Immature natural killer cell (primary cell): ENCODE measurements at regions not wholly inside any gene's neighbourhood (a gene's known extent, or its start where the extent isn't known, plus 50 kb on each side); places are given as distances from the start of the nearest gene placed in this dataset.
"Not testable (repeated sequence)": the region's sequence is repeated elsewhere in the genome, so short reads cannot be mapped to it uniquely, and the experiment has no call there.

Experiments used
- DNase-seq, 3 donors: peaks; one replicate each; pipeline ENCODE4 v3.0.0; 2022; ENCODE audit warnings: mixed read lengths in 1 of 3
- H3K27ac Mint-ChIP-seq, 6 donors: one replicate each; pipeline ENCODE4 v1.8.0; 2020; ENCODE audit warnings: mixed read lengths in 6 of 6, mild to moderate bottlenecking in 5 of 6, inconsistent platforms in 4 of 6, moderate library complexity in 3 of 6
- H3K27me3 Mint-ChIP-seq, 3 donors: one replicate each; pipeline ENCODE4 v1.8.0; 2020 to 2021; ENCODE audit warnings: low read depth in 3 of 3, mild to moderate bottlenecking in 3 of 3, mixed read lengths in 3 of 3, moderate library complexity in 3 of 3, inconsistent platforms in 1 of 3
- H3K36me3 Mint-ChIP-seq, 3 donors: one replicate each; pipeline ENCODE4 v1.8.0; 2020; ENCODE audit warnings: mixed read lengths in 3 of 3, inconsistent platforms in 2 of 3, mild to moderate bottlenecking in 2 of 3
- H3K4me1 Mint-ChIP-seq, 2 donors: one replicate each; pipeline ENCODE4 v1.8.0; 2020; ENCODE audit warnings: inconsistent platforms in 2 of 2, mild to moderate bottlenecking in 2 of 2, mixed read lengths in 2 of 2, moderate library complexity in 1 of 2
- H3K4me3 Mint-ChIP-seq, 5 donors: one replicate each; pipeline ENCODE4 v1.8.0; 2020; ENCODE audit warnings: mild to moderate bottlenecking in 5 of 5, mixed read lengths in 5 of 5, inconsistent platforms in 3 of 5, moderate library complexity in 3 of 5
- H3K9me3 Mint-ChIP-seq, 6 donors: one replicate each; pipeline ENCODE4 v1.8.0; 2020; ENCODE audit warnings: mild to moderate bottlenecking in 6 of 6, mixed read lengths in 6 of 6, inconsistent platforms in 4 of 6, moderate library complexity in 3 of 6

- peaks cover 7 to 18% (median 11%) of the 10 kb centered on the region in 6 donors for H3K9me3 Mint-ChIP-seq
- peak overlapping the region in 1 of 6 donors; percentile 3 for H3K27ac Mint-ChIP-seq
- no peak for DNase-seq
- no peak overlapping the region for H3K4me3 Mint-ChIP-seq
- peaks cover 0 to 18% (median 4%) of the 10 kb centered on the region in 3 donors for H3K36me3 Mint-ChIP-seq
- H3K4me1 Mint-ChIP-seq, result peaks cover 6 to 9% of the 10 kb centered on the region in 2 donors
- peaks cover 0 to 12% (median 0%) of the 10 kb centered on the region in 3 donors for H3K27me3 Mint-ChIP-seq
Observed at GRCh38 chr6:25155211-25155610, 124.0 kb upstream of the CARMIL1 start.

- H3K4me1 Mint-ChIP-seq, result peaks cover 6 to 9% of the 10 kb centered on the region in 2 donors
- peaks cover 0 to 12% (median 0%) of the 10 kb centered on the region in 3 donors for H3K27me3 Mint-ChIP-seq
- H3K9me3 Mint-ChIP-seq, result peaks cover 7 to 19% (median 11%) of the 10 kb centered on the region in 6 donors
- no peak for DNase-seq
- no peak overlapping the region for H3K4me3 Mint-ChIP-seq
- no peak overlapping the region for H3K27ac Mint-ChIP-seq
- peaks cover 0 to 22% (median 6%) of the 10 kb centered on the region in 3 donors for H3K36me3 Mint-ChIP-seq
Observed at GRCh38 chr6:25156123-25156522, 123.1 kb upstream of the CARMIL1 start.

- Mint-ChIP-seq H3K4me1 (peaks cover 6 to 9% of the 10 kb centered on the region in 2 donors), H3K36me3 (peaks cover 0 to 23% (median 7%) of the 10 kb centered on the region in 3 donors)
Observed at GRCh38 chr6:25157183-25157582, 122.0 kb upstream of the CARMIL1 start.

GRCh38 chr6:25157842-25158241 lies 121.3 kb upstream of the CARMIL1 start:
- Mint-ChIP-seq H3K4me3 (no peak overlapping the region), H3K27ac (no peak overlapping the region), H3K27me3 (peaks cover 0 to 12% (median 0%) of the 10 kb centered on the region in 3 donors), H3K9me3 (peaks cover 7 to 19% (median 11%) of the 10 kb centered on the region in 6 donors), H3K36me3 (peaks cover 0 to 23% (median 7%) of the 10 kb centered on the region in 3 donors), H3K4me1 (peaks cover 6 to 9% of the 10 kb centered on the region in 2 donors)
- no peak for DNase-seq

More at GRCh38 chr6:25157183-25157582, 122.0 kb upstream of the CARMIL1 start:
- no peak for DNase-seq
- Mint-ChIP-seq H3K4me3 (no peak overlapping the region), H3K27me3 (peaks cover 0 to 12% (median 0%) of the 10 kb centered on the region in 3 donors), H3K9me3 (peaks cover 7 to 19% (median 11%) of the 10 kb centered on the region in 6 donors), H3K27ac (no peak overlapping the region)

GRCh38 chr6:25160134-25160533 lies 119.0 kb upstream of the CARMIL1 start:
- Mint-ChIP-seq H3K27me3 (peaks cover 0 to 12% (median 3%) of the 10 kb centered on the region in 3 donors), H3K9me3 (peaks cover 7 to 19% (median 12%) of the 10 kb centered on the region in 6 donors), H3K36me3 (peaks cover 0 to 23% (median 7%) of the 10 kb centered on the region in 3 donors)
- H3K4me1 Mint-ChIP-seq, DNase-seq, H3K27ac Mint-ChIP-seq, H3K4me3 Mint-ChIP-seq: not testable (repeated sequence)

GRCh38 chr6:25165177-25165576 lies 114.0 kb upstream of the CARMIL1 start:
- Mint-ChIP-seq H3K9me3 (peaks cover 0 to 3% (median under 1%) of the 10 kb centered on the region in 6 donors), H3K4me3 (no peak overlapping the region), H3K36me3 (peaks cover 0 to 6% (median 4%) of the 10 kb centered on the region in 3 donors), H3K27ac (no peak overlapping the region), H3K27me3 (peaks cover 0 to 6% (median 3%) of the 10 kb centered on the region in 3 donors), H3K4me1 (no peaks in the 10 kb centered on the region)
- no peak for DNase-seq

GRCh38 chr6:25165800-25166199 lies 113.4 kb upstream of the CARMIL1 start:
- peaks cover 0 to 3% (median 0%) of the 10 kb centered on the region in 6 donors for H3K9me3 Mint-ChIP-seq
- H3K27ac Mint-ChIP-seq, result no peak overlapping the region
- no peaks in the 10 kb centered on the region for H3K4me1 Mint-ChIP-seq
- H3K36me3 Mint-ChIP-seq, result peaks cover 0 to 4% (median 3%) of the 10 kb centered on the region in 3 donors
- H3K27me3 Mint-ChIP-seq, result peaks cover 0 to 6% (median 3%) of the 10 kb centered on the region in 3 donors
- no peak overlapping the region for H3K4me3 Mint-ChIP-seq
- no peak for DNase-seq

GRCh38 chr6:25166955-25167748 lies 112.0 kb upstream of the CARMIL1 start:
- H3K4me1 Mint-ChIP-seq, result no peaks in the 10 kb centered on the region
- H3K4me3 Mint-ChIP-seq, result no peak overlapping the region
- no peaks in the 10 kb centered on the region for H3K36me3 Mint-ChIP-seq
- DNase-seq, result no peak
- peaks cover 0 to 3% (median 0%) of the 10 kb centered on the region in 6 donors for H3K9me3 Mint-ChIP-seq
- H3K27ac Mint-ChIP-seq, result no peak overlapping the region
- H3K27me3 Mint-ChIP-seq, result peaks cover 0 to 6% (median 3%) of the 10 kb centered on the region in 3 donors

- Mint-ChIP-seq H3K9me3 (peaks cover 0 to 3% (median 0%) of the 10 kb centered on the region in 6 donors), H3K4me3 (no peak overlapping the region), H3K27ac (no peak overlapping the region), H3K36me3 (no peaks in the 10 kb centered on the region), H3K27me3 (peaks cover 0 to 6% (median 3%) of the 10 kb centered on the region in 3 donors), H3K4me1 (peaks cover 0 to 3% of the 10 kb centered on the region in 2 donors)
- no peak for DNase-seq
Observed at GRCh38 chr6:25167961-25168360, 111.2 kb upstream of the CARMIL1 start.

GRCh38 chr6:25168637-25169036 lies 110.5 kb upstream of the CARMIL1 start:
- Mint-ChIP-seq H3K27ac (no peak overlapping the region), H3K4me1 (peaks cover 0 to 3% of the 10 kb centered on the region in 2 donors), H3K36me3 (no peaks in the 10 kb centered on the region)

GRCh38 chr6:25169553-25169952 lies 109.6 kb upstream of the CARMIL1 start:
- no peaks in the 10 kb centered on the region for H3K36me3 Mint-ChIP-seq
- H3K27me3 Mint-ChIP-seq, result peaks cover 0 to 5% (median 3%) of the 10 kb centered on the region in 3 donors
- H3K4me3 Mint-ChIP-seq, result no peak overlapping the region
- H3K9me3 Mint-ChIP-seq, result peaks cover 0 to under 1% (median 0%) of the 10 kb centered on the region in 6 donors
- DNase-seq, result no peak
- no peak overlapping the region for H3K27ac Mint-ChIP-seq
- H3K4me1 Mint-ChIP-seq, result peaks cover under 1 to 3% of the 10 kb centered on the region in 2 donors

More at GRCh38 chr6:25168637-25169036, 110.5 kb upstream of the CARMIL1 start:
- peaks cover 0 to 8% (median 3%) of the 10 kb centered on the region in 3 donors for H3K27me3 Mint-ChIP-seq
- H3K9me3 Mint-ChIP-seq, result peaks cover 0 to 3% (median 0%) of the 10 kb centered on the region in 6 donors
- no peak overlapping the region for H3K4me3 Mint-ChIP-seq
- DNase-seq, result no peak

GRCh38 chr6:25169961-25170360 lies 109.2 kb upstream of the CARMIL1 start:
- Mint-ChIP-seq H3K27me3 (peaks cover 0 to 4% (median 3%) of the 10 kb centered on the region in 3 donors), H3K27ac (no peak overlapping the region), H3K4me3 (no peak overlapping the region), H3K9me3 (no peaks in the 10 kb centered on the region), H3K36me3 (no peaks in the 10 kb centered on the region), H3K4me1 (peaks cover 5% of the 10 kb centered on the region in 2 donors)
- DNase-seq, result no peak

GRCh38 chr6:25170640-25171039 lies 108.5 kb upstream of the CARMIL1 start:
- Mint-ChIP-seq H3K4me1 (peaks cover 5 to 7% of the 10 kb centered on the region in 2 donors), H3K27me3 (peaks cover 0 to 4% (median 3%) of the 10 kb centered on the region in 3 donors), H3K27ac (no peak overlapping the region), H3K9me3 (no peaks in the 10 kb centered on the region), H3K4me3 (no peak overlapping the region), H3K36me3 (no peaks in the 10 kb centered on the region)
- no peak for DNase-seq

GRCh38 chr6:25171301-25171700 lies 107.9 kb upstream of the CARMIL1 start:
- Mint-ChIP-seq H3K27me3 (peaks cover 0 to 4% (median 4%) of the 10 kb centered on the region in 3 donors), H3K4me3 (no peak overlapping the region), H3K27ac (peak overlapping the region in 1 of 6 donors; percentile 31), H3K4me1 (peaks cover 5 to 7% of the 10 kb centered on the region in 2 donors), H3K36me3 (no peaks in the 10 kb centered on the region), H3K9me3 (no peaks in the 10 kb centered on the region)
- DNase-seq, result no peak
